Stimulated activated CD8-positive, alpha-beta memory T cell treated with anti-CD3 and anti-CD28 coated beads, Interleukin-7, amount 100 ng/mL, for 24 hours (primary cell): ENCODE measurements at regions not wholly inside any gene's neighbourhood (a gene's known extent, or its start where the extent isn't known, plus 50 kb on each side); places are given as distances from the start of the nearest gene placed in this dataset.
A peak's percentile ranks its signal among the peaks of the same experiment; 100 is the strongest.
"Not testable (repeated sequence)": the region's sequence is repeated elsewhere in the genome, so short reads cannot be mapped to it uniquely, and the experiment has no call there.

Source experiments
- DNase-seq: peaks from one replicate; pipeline ENCODE4 v3.0.0-alpha.2; 2020; ENCODE audit warnings: low read depth

GRCh38 chr6:28838634-28839442 lies 84.9 kb downstream of the TRIM27 start:
- peak; percentile 71 for DNase-seq

- DNase-seq, result no peak
These were observed 84.2 kb downstream of the TRIM27 start for GRCh38 chr6:28839443-28840120.

GRCh38 chr6:28841290-28841689 lies 82.5 kb downstream of the TRIM27 start:
- DNase-seq, result no peak

GRCh38 chr6:28848756-28849155 lies 75.0 kb downstream of the TRIM27 start:
- not testable (repeated sequence) for DNase-seq
